Panc1 (cell line): ENCODE measurements at regions not wholly inside any gene's neighbourhood (a gene's known extent, or its start where the extent isn't known, plus 50 kb on each side); places are given as distances from the start of the nearest gene placed in this dataset.

Source experiments
- POLR2AphosphoS5 ChIP-seq: IDR thresholded peaks from 2 replicates; pipeline ENCODE4 v1.6.1; 2012; ENCODE audit warnings: mild to moderate bottlenecking, low read depth, low read length, moderate library complexity
- TF ChIP-seq, protein P1 (sequence below): fragments of 450-650 bp; IDR thresholded peaks from 2 replicates; pipeline ENCODE4 v1.5.1; 2017; ENCODE audit warnings: mild to moderate bottlenecking

DNA sequence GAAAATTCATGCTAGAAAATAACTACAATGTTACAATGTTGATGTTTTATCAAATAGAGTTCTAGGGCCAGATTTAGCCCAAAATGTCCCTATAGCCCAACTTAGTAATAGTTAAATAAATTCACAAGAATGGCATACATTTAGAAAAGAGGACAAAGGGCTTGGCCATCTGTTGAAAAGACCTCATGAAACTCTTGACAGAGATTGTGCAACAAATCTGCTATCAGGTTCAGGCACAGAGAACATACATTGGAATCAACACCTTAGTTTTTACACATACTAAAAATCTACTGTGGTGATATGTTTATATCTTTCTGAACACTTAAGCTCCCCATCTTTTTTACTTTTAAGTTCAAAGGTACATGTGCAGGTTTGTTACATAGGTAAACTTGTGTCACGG lies 298.3 kb upstream of the DACH1 start:
- TF ChIP-seq, protein P1, sequence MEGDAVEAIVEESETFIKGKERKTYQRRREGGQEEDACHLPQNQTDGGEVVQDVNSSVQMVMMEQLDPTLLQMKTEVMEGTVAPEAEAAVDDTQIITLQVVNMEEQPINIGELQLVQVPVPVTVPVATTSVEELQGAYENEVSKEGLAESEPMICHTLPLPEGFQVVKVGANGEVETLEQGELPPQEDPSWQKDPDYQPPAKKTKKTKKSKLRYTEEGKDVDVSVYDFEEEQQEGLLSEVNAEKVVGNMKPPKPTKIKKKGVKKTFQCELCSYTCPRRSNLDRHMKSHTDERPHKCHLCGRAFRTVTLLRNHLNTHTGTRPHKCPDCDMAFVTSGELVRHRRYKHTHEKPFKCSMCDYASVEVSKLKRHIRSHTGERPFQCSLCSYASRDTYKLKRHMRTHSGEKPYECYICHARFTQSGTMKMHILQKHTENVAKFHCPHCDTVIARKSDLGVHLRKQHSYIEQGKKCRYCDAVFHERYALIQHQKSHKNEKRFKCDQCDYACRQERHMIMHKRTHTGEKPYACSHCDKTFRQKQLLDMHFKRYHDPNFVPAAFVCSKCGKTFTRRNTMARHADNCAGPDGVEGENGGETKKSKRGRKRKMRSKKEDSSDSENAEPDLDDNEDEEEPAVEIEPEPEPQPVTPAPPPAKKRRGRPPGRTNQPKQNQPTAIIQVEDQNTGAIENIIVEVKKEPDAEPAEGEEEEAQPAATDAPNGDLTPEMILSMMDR, result no peak
- TF ChIP-seq POLR2AphosphoS5, result no peak
